HEK293 (cell line): ENCODE measurements at regions not wholly inside any gene's neighbourhood (a gene's known extent, or its start where the extent isn't known, plus 50 kb on each side); places are given as distances from the start of the nearest gene placed in this dataset.

Source experiments
- CTCF ChIA-PET: fragments of 350-600 bp; formaldehyde crosslinking; extraction: SDS; loops from one replicate; lab custom pipeline; 2021; ENCODE audit warnings: antibody characterized with exemption; lab: Yijun Ruan, JAX
- POLR2A ChIA-PET: fragments of 300-600 bp; formaldehyde crosslinking; extraction: SDS; loops from one replicate; lab custom pipeline; 2020; ENCODE audit warnings: antibody characterized with exemption, inconsistent platforms; lab: Yijun Ruan, JAX
- H3K27ac ChIP-seq: fragments of 200-500 bp; sonication (Bioruptor generic); 2 replicates; pipeline ENCODE4 v1.5.1; 2014; ENCODE audit warnings: low read depth, low read length, control low read depth, inconsistent platforms; ENCODE audit errors: extremely low read depth
- H3K36me3 ChIP-seq, 2 experiments: fragments of 200-500 bp in 1 of 2; sonication (Bioruptor generic) in 1 of 2; 1 replicate in 1 of 2; 2 replicates in 1 of 2; pipeline ENCODE4 v1.5.1; 2014 to 2017; ENCODE audit warnings: inconsistent platforms in 2 of 2, low read length in 2 of 2; ENCODE audit not compliant: control insufficient read depth in 2 of 2, insufficient read depth in 1 of 2
- H3K4me1 ChIP-seq: fragments of 200-500 bp; sonication (Bioruptor generic); 2 replicates; pipeline ENCODE4 v1.5.1; 2014; ENCODE audit warnings: mild to moderate bottlenecking, low read length, inconsistent platforms; ENCODE audit not compliant: control insufficient read depth, insufficient read depth
- H3K4me3 ChIP-seq: 2 replicates; pipeline ENCODE4 v1.5.1; 2011; ENCODE audit warnings: low read depth, mild to moderate bottlenecking, control low read depth, low read length, moderate library complexity
- H3K9me3 ChIP-seq: fragments of 200-500 bp; sonication (Bioruptor generic); 2 replicates; pipeline ENCODE4 v1.5.1; 2014; ENCODE audit warnings: low read depth, low read length, inconsistent platforms; ENCODE audit not compliant: control insufficient read depth, insufficient read depth
- KLF8 ChIP-seq: fragments of 450-650 bp; formaldehyde crosslinking; IDR thresholded peaks from 2 replicates; pipeline ENCODE4 v1.5.1; 2016; ENCODE audit warnings: missing biosample characterization, missing genetic modification characterization
- PRDM1 ChIP-seq: fragments of 450-650 bp; formaldehyde crosslinking; IDR thresholded peaks from 2 replicates; pipeline ENCODE4; 2016; ENCODE audit warnings: missing biosample characterization, missing genetic modification characterization
- REPIN1 ChIP-seq: fragments of 450-650 bp; formaldehyde crosslinking; IDR thresholded peaks from 2 replicates; pipeline ENCODE4 v1.5.1; 2017; ENCODE audit warnings: missing biosample characterization, missing genetic modification characterization, low read depth
- SP7 ChIP-seq: fragments of 450-650 bp; formaldehyde crosslinking; IDR thresholded peaks from 2 replicates; pipeline ENCODE4 v1.5.1; 2016; ENCODE audit warnings: missing biosample characterization, missing genetic modification characterization
- WT1 ChIP-seq: fragments of 450-650 bp; formaldehyde crosslinking; IDR thresholded peaks from 2 replicates; pipeline ENCODE4 v1.5.1; 2016; ENCODE audit warnings: missing biosample characterization, missing genetic modification characterization
- ZFP37 ChIP-seq: fragments of 450-650 bp; formaldehyde crosslinking; IDR thresholded peaks from 2 replicates; pipeline ENCODE4 v1.5.1; 2016; ENCODE audit warnings: missing biosample characterization, missing genetic modification characterization
- ZNF114 ChIP-seq: fragments of 450-650 bp; formaldehyde crosslinking; IDR thresholded peaks from 2 replicates; pipeline ENCODE4 v1.5.0; 2017; ENCODE audit warnings: missing biosample characterization, missing genetic modification characterization
- ZNF174 ChIP-seq: fragments of 450-650 bp; formaldehyde crosslinking; IDR thresholded peaks from 2 replicates; pipeline ENCODE4 v1.5.0; 2017; ENCODE audit warnings: missing biosample characterization, mild to moderate bottlenecking, missing genetic modification characterization
- ZNF175 ChIP-seq: fragments of 450-650 bp; formaldehyde crosslinking; IDR thresholded peaks from 2 replicates; pipeline ENCODE4 v1.5.1; 2016; ENCODE audit warnings: missing biosample characterization, missing genetic modification characterization
- ZNF302 ChIP-seq: fragments of 450-650 bp; formaldehyde crosslinking; IDR thresholded peaks from 2 replicates; pipeline ENCODE4 v1.5.1; 2016; ENCODE audit warnings: missing biosample characterization, missing genetic modification characterization, low read depth
- ZNF433 ChIP-seq: fragments of 450-650 bp; formaldehyde crosslinking; IDR thresholded peaks from 2 replicates; pipeline ENCODE4 v1.5.1; 2016; ENCODE audit warnings: missing biosample characterization, missing genetic modification characterization, low read depth
- ZNF544 ChIP-seq: fragments of 450-650 bp; formaldehyde crosslinking; IDR thresholded peaks from 2 replicates; pipeline ENCODE4 v1.5.0; 2017; ENCODE audit warnings: missing biosample characterization, missing genetic modification characterization
- ZNF549 ChIP-seq: fragments of 450-650 bp; IDR thresholded peaks from 2 replicates; pipeline ENCODE4 v1.5.1; 2018; ENCODE audit warnings: missing biosample characterization, missing genetic modification characterization, mild to moderate bottlenecking, inconsistent platforms, moderate library complexity
- TF ChIP-seq, protein P1 (sequence below): fragments of 450-650 bp; formaldehyde crosslinking; IDR thresholded peaks from 2 replicates; pipeline ENCODE4 v1.5.1; 2017; ENCODE audit warnings: missing biosample characterization, missing genetic modification characterization
- TF ChIP-seq, protein P2 (sequence below): sonication (generic); formaldehyde crosslinking; IDR thresholded peaks from 2 replicates; pipeline ENCODE4 v1.8.1; 2022; ENCODE audit warnings: mild to moderate bottlenecking, moderate library complexity, missing genetic modification reagents
- TF ChIP-seq, protein P3 (sequence below): fragments of 450-650 bp; formaldehyde crosslinking; IDR thresholded peaks from 2 replicates; pipeline ENCODE4 v1.5.1; 2017; ENCODE audit warnings: missing biosample characterization, missing genetic modification characterization
- TF ChIP-seq, protein P4 (sequence below): fragments of 450-650 bp; formaldehyde crosslinking; IDR thresholded peaks from 2 replicates; pipeline ENCODE4 v1.5.1; 2017; ENCODE audit warnings: missing biosample characterization, mild to moderate bottlenecking, missing genetic modification characterization, moderate library complexity
- TF ChIP-seq, protein P5 (sequence below): fragments of 450-650 bp; formaldehyde crosslinking; IDR thresholded peaks from 2 replicates; pipeline ENCODE4 v1.5.1; 2016; ENCODE audit warnings: missing biosample characterization, missing genetic modification characterization
- TF ChIP-seq, protein P6 (sequence below): fragments of 450-650 bp; formaldehyde crosslinking; IDR thresholded peaks from 2 replicates; pipeline ENCODE4 v1.5.1; 2016; ENCODE audit warnings: missing biosample characterization, missing genetic modification characterization, borderline replicate concordance

DNA sequence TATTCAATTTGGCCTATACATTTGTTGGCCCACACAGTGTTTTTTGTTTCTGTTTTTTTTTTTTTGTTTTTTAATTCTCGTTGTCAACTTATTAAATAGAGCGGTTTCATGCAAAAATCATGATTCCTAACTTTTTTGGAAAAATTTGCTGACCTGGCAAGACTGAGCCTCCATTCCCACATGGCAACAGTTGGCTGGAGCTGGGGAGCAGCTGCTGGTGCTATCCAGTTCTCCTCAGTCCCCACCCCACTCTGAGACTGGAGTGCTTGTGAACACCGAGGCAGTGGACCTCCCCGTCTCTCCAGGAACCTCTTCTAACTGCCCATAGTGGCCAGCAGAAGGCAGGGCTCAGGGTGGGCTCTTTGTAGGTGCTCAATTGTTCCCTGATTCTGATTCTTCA is 95.7 kb upstream of the OTUD4 start:
- Histone ChIP-seq H3K9me3 (no peaks in the 10 kb centered on the region), H3K4me3 (no peak overlapping the region), H3K4me1 (no peaks in the 10 kb centered on the region), H3K27ac (no peak overlapping the region), H3K36me3 (no peaks in the 10 kb centered on the region)
- no peak for TF ChIP-seq ZNF114 (tag by site-specific recombination)
- TF ChIP-seq, protein P1, sequence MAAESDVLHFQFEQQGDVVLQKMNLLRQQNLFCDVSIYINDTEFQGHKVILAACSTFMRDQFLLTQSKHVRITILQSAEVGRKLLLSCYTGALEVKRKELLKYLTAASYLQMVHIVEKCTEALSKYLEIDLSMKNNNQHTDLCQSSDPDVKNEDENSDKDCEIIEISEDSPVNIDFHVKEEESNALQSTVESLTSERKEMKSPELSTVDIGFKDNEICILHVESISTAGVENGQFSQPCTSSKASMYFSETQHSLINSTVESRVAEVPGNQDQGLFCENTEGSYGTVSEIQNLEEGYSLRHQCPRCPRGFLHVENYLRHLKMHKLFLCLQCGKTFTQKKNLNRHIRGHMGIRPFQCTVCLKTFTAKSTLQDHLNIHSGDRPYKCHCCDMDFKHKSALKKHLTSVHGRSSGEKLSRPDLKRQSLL (tag by site-specific recombination): no peak
- TF ChIP-seq, protein P2, sequence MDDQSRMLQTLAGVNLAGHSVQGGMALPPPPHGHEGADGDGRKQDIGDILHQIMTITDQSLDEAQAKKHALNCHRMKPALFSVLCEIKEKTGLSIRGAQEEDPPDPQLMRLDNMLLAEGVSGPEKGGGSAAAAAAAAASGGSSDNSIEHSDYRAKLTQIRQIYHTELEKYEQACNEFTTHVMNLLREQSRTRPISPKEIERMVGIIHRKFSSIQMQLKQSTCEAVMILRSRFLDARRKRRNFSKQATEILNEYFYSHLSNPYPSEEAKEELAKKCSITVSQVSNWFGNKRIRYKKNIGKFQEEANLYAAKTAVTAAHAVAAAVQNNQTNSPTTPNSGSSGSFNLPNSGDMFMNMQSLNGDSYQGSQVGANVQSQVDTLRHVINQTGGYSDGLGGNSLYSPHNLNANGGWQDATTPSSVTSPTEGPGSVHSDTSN (CRISPR knock-in tag): no peak
- CTCF ChIA-PET: interaction anchor here (0.6 kb wide), 1 partner anchor 29 kb away, joined by 3 read pairs; no protein-coding TSS in a partner anchor
- POLR2A ChIA-PET: no interaction called here

DNA sequence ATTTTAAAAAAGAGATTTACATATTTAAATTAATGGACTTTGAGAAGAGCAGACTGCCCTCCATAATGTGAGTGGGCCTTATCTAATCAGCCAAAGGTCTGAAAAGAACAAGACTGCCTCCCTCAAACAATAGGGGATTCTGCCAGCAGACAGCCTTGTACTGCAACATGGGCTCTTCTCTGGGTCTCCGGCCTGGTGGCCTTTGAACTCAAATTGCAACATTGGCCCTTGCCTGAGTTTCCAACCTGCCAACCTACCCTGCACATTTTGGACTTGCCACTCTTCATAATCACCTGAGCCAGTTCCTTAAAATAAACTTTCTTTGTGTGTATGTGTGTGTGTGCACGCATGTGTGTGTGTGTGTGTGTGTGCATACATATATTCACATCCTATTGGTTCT is 90.8 kb upstream of the OTUD4 start:
- Histone ChIP-seq H3K4me3 (no peak overlapping the region), H3K9me3 (no peaks in the 10 kb centered on the region), H3K36me3 (no peaks in the 10 kb centered on the region)
- POLR2A ChIA-PET: no interaction called here
- CTCF ChIA-PET: interaction anchor here (0.7 kb wide), 1 partner anchor 462 kb away, joined by 3 read pairs; no protein-coding TSS in a partner anchor
- TF ChIP-seq, protein P3, sequence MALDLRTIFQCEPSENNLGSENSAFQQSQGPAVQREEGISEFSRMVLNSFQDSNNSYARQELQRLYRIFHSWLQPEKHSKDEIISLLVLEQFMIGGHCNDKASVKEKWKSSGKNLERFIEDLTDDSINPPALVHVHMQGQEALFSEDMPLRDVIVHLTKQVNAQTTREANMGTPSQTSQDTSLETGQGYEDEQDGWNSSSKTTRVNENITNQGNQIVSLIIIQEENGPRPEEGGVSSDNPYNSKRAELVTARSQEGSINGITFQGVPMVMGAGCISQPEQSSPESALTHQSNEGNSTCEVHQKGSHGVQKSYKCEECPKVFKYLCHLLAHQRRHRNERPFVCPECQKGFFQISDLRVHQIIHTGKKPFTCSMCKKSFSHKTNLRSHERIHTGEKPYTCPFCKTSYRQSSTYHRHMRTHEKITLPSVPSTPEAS (tag by site-specific recombination): 0 out of 2 replicates have a peak, but pooled peaks have one; percentile 25
- TF ChIP-seq, protein P1 (tag by site-specific recombination): no peak
- TF ChIP-seq WT1 (no peak), ZNF544 (tag by site-specific recombination) (no peak)
- TF ChIP-seq, all 188 proteins: peak for 1
- H3K4me1 ChIP-seq: no peaks in the 10 kb centered on the region
- H3K27ac ChIP-seq: no peak overlapping the region

DNA sequence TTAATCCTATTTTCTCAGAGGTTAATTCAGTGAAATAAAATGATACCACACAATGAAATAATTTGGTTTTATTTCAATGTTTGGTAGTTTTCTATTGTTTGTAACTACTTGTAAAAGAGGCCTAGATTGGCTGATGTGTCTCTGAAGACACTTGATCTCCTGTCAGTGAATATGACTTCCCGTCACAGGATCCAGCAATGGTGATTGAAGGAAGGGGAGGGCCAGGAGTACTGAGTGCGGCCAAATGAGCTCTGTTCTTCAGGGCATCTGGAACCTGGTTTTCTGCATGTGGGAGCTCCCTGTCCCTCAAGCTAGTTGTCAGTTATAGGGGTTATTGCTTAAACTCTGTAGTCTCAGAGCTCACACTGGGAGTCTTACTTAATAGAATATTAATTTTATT is 86.5 kb upstream of the OTUD4 start:
- CTCF ChIA-PET: no interaction called here
- TF ChIP-seq ZNF174 (tag by site-specific recombination) (no peak), KLF8 (no peak), ZFP37 (tag by site-specific recombination) (no peak), REPIN1 (no peak), ZNF302 (tag by site-specific recombination) (no peak), SP7 (no peak), ZNF175 (tag by site-specific recombination) (no peak), ZNF549 (tag by site-specific recombination) (no peak), ZNF433 (no peak), PRDM1 (tag by site-specific recombination) (no peak)
- TF ChIP-seq, protein P4, sequence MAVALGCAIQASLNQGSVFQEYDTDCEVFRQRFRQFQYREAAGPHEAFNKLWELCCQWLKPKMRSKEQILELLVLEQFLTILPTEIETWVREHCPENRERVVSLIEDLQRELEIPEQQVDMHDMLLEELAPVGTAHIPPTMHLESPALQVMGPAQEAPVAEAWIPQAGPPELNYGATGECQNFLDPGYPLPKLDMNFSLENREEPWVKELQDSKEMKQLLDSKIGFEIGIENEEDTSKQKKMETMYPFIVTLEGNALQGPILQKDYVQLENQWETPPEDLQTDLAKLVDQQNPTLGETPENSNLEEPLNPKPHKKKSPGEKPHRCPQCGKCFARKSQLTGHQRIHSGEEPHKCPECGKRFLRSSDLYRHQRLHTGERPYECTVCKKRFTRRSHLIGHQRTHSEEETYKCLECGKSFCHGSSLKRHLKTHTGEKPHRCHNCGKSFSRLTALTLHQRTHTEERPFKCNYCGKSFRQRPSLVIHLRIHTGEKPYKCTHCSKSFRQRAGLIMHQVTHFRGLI (tag by site-specific recombination): no peak
- TF ChIP-seq, protein P5, sequence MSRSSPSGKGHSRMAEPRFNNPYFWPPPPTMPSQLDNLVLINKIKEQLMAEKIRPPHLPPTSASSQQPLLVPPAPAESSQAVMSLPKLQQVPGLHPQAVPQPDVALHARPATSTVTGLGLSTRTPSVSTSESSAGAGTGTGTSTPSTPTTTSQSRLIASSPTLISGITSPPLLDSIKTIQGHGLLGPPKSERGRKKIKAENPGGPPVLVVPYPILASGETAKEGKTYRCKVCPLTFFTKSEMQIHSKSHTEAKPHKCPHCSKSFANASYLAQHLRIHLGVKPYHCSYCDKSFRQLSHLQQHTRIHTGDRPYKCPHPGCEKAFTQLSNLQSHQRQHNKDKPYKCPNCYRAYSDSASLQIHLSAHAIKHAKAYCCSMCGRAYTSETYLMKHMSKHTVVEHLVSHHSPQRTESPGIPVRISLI (tag by site-specific recombination): no peak
- TF ChIP-seq, protein P6, sequence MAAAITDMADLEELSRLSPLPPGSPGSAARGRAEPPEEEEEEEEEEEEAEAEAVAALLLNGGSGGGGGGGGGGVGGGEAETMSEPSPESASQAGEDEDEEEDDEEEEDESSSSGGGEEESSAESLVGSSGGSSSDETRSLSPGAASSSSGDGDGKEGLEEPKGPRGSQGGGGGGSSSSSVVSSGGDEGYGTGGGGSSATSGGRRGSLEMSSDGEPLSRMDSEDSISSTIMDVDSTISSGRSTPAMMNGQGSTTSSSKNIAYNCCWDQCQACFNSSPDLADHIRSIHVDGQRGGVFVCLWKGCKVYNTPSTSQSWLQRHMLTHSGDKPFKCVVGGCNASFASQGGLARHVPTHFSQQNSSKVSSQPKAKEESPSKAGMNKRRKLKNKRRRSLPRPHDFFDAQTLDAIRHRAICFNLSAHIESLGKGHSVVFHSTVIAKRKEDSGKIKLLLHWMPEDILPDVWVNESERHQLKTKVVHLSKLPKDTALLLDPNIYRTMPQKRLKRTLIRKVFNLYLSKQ: no peak
- POLR2A ChIA-PET: no interaction called here

More for the DNA sequence above, 86.5 kb upstream of the OTUD4 start:
- Histone ChIP-seq H3K36me3 (no peaks in the 10 kb centered on the region), H3K27ac (no peak overlapping the region), H3K9me3 (no peaks in the 10 kb centered on the region), H3K4me1 (no peaks in the 10 kb centered on the region), H3K4me3 (no peak overlapping the region)
